ENCODE measurements at regions not wholly inside any gene's neighbourhood (a gene's known extent, or its start where the extent isn't known, plus 50 kb on each side); places are given as distances from the start of the nearest gene placed in this dataset.

- 0 out of 2 replicates have a peak, but pooled peaks have one; percentile 59 for TF ChIP-seq BRD4 (IDR thresholded peaks at IDR 0.05)
- no peak for TF ChIP-seq MEF2D (tag; conservative IDR thresholded peaks at IDR 0.05; ENCODE audit: low read depth)
- no peak for TF ChIP-seq ZNF134 (CRISPR knock-in tag; conservative IDR thresholded peaks at IDR 0.05)
- no peak for TF ChIP-seq TCFL5 (CRISPR knock-in tag; conservative IDR thresholded peaks at IDR 0.05)
- peak; percentile 33 for TF ChIP-seq MEIS2 (IDR thresholded peaks at IDR 0.05; ENCODE audit: partially characterized antibody)
- TF ChIP-seq E2F6 (IDR thresholded peaks at IDR 0.05; ENCODE audit: borderline replicate concordance in 1 of 2, extremely low read depth in 1 of 2, insufficient read depth in 1 of 2, insufficient read length in 1 of 2, low read depth in 1 of 2, low read length in 1 of 2, poor library complexity in 1 of 2, severe bottlenecking in 1 of 2) = peak; percentile 61 to 85
- TF ChIP-seq MCM7 (IDR thresholded peaks at IDR 0.05) = no peak
- TF ChIP-seq GTF2E2 (tag; IDR thresholded peaks at IDR 0.05) = no peak
- no peak for TF ChIP-seq HMBOX1 (IDR thresholded peaks at IDR 0.05)
- no peak for TF ChIP-seq ZNF384 (IDR thresholded peaks at IDR 0.05; ENCODE audit: low read depth, low read length)
- TF ChIP-seq NR2C1 (IDR thresholded peaks at IDR 0.05) = no peak
- TF ChIP-seq NR2C1 (tag; IDR thresholded peaks at IDR 0.05) = no peak
- no peak for TF ChIP-seq UBTF (IDR thresholded peaks at IDR 0.05; ENCODE audit: borderline replicate concordance in 1 of 2, low read depth in 2 of 2, low read length in 2 of 2)
- no peak for TF ChIP-seq ZNF3 (CRISPR knock-in tag; IDR thresholded peaks at IDR 0.05)
- TF ChIP-seq ZNF785 (CRISPR knock-in tag; IDR thresholded peaks at IDR 0.05) = no peak
- TF ChIP-seq ETS1 (conservative IDR thresholded peaks at IDR 0.05; ENCODE audit: control insufficient read depth, low read depth, low read length) = no peak
- TF ChIP-seq EP300 (IDR thresholded peaks at IDR 0.05; ENCODE audit: low read length) = no peak
- no peak for TF ChIP-seq SRSF9 (IDR thresholded peaks at IDR 0.05; ENCODE audit: borderline replicate concordance, low read depth, low read length)
- peak; percentile 78; the same call in 1 of the 2 replicates for TF ChIP-seq JUND (IDR thresholded peaks at IDR 0.05; ENCODE audit: borderline replicate concordance, low read depth, low read length)
- peak; percentile 70; the same call in 1 of the 3 replicates for TF ChIP-seq JUND (tag; IDR thresholded peaks at IDR 0.05; ENCODE audit: borderline replicate concordance, low read depth, low read length)
- no peak for TF ChIP-seq ILK (tag; IDR thresholded peaks at IDR 0.05; ENCODE audit: borderline replicate concordance, low read depth)
These were observed 116.7 kb downstream of the ARRDC4 start (continued) for GRCh38 chr15:98077186-98077585.
